Peyer's patch (tissue), 4 donors: ENCODE measurements at regions not wholly inside any gene's neighbourhood (a gene's known extent, or its start where the extent isn't known, plus 50 kb on each side); places are given as distances from the start of the nearest gene placed in this dataset.

Source experiments
- DNase-seq, 3 donors: peaks; one replicate each; pipeline ENCODE4 v3.0.0-alpha.2; 2017 to 2019
- H3K27ac ChIP-seq, 4 donors: fragments of 200-600 bp; sonication (generic); one replicate each; pipeline ENCODE4 v1.5.1; 2016 to 2019
- H3K27me3 ChIP-seq, 2 donors: fragments of 200-600 bp; sonication (generic); one replicate each; pipeline ENCODE4 v1.5.1; 2019
- H3K36me3 ChIP-seq, 3 donors: fragments of 200-600 bp; sonication (generic); one replicate each; pipeline ENCODE4 v1.5.1; 2016 to 2019
- H3K4me1 ChIP-seq, 4 donors: fragments of 200-600 bp; sonication (generic); one replicate each; pipeline ENCODE4 v1.5.1; 2016 to 2019
- H3K4me3 ChIP-seq, 4 donors: fragments of 200-600 bp; sonication (generic); 1 replicate in 3 of 4; 2 replicates in 1 of 4; pipeline ENCODE4 v1.5.1; 2016 to 2019; ENCODE audit warnings: mild to moderate bottlenecking in 1 of 4
- H3K9me3 ChIP-seq, 4 donors: fragments of 200-600 bp; sonication (generic); one replicate each; pipeline ENCODE4 v1.5.1; 2016 to 2019; ENCODE audit warnings: mild to moderate bottlenecking in 1 of 4
- CTCF ChIP-seq, 6 experiments: fragments of 450-650 bp in 4 of 6; fragments of 200-600 bp in 2 of 6; sonication (generic) in 1 of 6; IDR thresholded peaks; one replicate each; pipeline ENCODE4 v1.5.1; 2017 to 2019; ENCODE audit warnings: antibody characterized with exemption in 6 of 6, mild to moderate bottlenecking in 3 of 6, moderate library complexity in 1 of 6
- POLR2A ChIP-seq, 2 donors: fragments of 450-650 bp; IDR thresholded peaks; one replicate each; pipeline ENCODE4 v1.5.1; 2017; ENCODE audit warnings: antibody characterized with exemption in 2 of 2, mild to moderate bottlenecking in 2 of 2, moderate library complexity in 2 of 2

DNA sequence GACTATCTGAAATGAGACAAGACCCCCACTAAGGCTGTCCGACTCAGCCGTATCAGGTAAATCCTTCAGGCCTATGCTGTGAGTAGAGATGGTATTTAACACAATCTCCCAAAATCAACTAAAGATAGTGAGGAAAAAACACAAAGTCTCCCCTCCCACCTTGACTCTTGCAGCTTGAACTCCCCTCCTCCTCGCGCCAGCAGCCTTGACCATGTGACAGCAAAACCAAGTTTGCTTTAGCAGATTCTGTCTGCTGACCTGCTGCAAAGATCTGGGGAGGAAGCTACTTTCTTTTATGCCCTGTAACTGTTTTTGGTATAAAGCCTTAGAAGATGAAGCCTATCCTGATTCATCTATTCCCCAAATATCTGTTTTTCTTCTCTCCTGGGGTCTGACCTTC lies 509.5 kb downstream of the CDH26 start:
- Histone ChIP-seq H3K27me3 (no peaks in the 10 kb centered on the region), H3K4me1 (no peaks in the 10 kb centered on the region), H3K36me3 (no peaks in the 10 kb centered on the region), H3K9me3 (no peaks in the 10 kb centered on the region), H3K4me3 (no peak overlapping the region), H3K27ac (no peak overlapping the region)
- DNase-seq, result no peak
- TF ChIP-seq CTCF (IDR thresholded peaks at IDR 0.05) (no peak), POLR2A (IDR thresholded peaks at IDR 0.05) (no peak)

DNA sequence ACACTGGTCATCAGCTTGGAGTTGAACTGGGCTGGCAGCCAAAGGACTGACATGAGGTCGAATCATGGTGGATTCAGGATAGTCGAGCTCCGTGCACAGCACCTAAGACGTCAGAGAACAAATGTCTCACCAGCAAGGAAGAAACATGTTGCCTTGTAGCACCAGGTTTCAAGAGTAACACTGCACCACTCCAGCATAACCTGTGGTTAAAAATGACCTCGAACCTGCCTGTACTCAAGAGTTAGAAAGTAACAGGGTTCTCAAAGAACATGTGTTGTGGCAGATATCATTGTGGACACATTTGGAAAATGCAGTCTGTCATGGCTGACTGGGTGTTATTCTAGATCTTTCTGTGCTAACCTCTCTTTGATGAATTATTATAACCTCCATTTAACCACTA lies 511.6 kb downstream of the CDH26 start:
- no peaks in the 10 kb centered on the region for H3K9me3 ChIP-seq
- TF ChIP-seq CTCF (IDR thresholded peaks at IDR 0.05), result no peak
- no peak for TF ChIP-seq POLR2A (IDR thresholded peaks at IDR 0.05)
- no peak overlapping the region for H3K27ac ChIP-seq
- no peaks in the 10 kb centered on the region for H3K27me3 ChIP-seq
- DNase-seq, result no peak
- H3K4me3 ChIP-seq, result no peak overlapping the region
- H3K4me1 ChIP-seq, result no peaks in the 10 kb centered on the region
- H3K36me3 ChIP-seq, result no peaks in the 10 kb centered on the region

DNA sequence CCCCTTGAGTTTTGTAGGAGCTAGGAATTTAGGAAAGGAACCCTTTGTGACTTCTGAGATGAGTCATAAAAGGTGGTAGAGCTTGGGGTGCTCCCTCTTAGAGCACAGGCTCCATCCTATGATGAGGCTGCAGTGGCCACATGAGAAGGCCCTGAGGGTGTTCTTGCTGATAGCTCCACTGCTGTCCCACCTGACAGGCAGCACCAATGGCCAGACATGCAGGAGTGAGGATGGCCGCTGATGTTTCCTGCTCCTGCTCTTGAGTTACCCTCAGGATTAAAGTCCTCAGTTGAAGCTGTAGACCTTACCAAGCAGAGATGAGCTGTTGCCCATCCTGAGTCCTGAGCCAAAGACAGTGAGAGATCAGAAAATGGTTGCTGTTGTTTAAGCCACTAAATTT lies 512.1 kb downstream of the CDH26 start:
- Histone ChIP-seq H3K4me1 (no peaks in the 10 kb centered on the region), H3K27ac (no peak overlapping the region), H3K27me3 (no peaks in the 10 kb centered on the region), H3K36me3 (no peaks in the 10 kb centered on the region), H3K9me3 (no peaks in the 10 kb centered on the region), H3K4me3 (no peak overlapping the region)
- DNase-seq, result no peak
- no peak for TF ChIP-seq CTCF (IDR thresholded peaks at IDR 0.05)
- no peak for TF ChIP-seq POLR2A (IDR thresholded peaks at IDR 0.05)

GRCh38 chr20:60473211-60473610 lies 515.0 kb downstream of the CDH26 start:
- H3K4me1 ChIP-seq, result no peaks in the 10 kb centered on the region
- H3K36me3 ChIP-seq, result no peaks in the 10 kb centered on the region
- TF ChIP-seq CTCF (IDR thresholded peaks at IDR 0.05) (no peak), POLR2A (IDR thresholded peaks at IDR 0.05) (no peak)
- no peak overlapping the region for H3K4me3 ChIP-seq
- no peaks in the 10 kb centered on the region for H3K27me3 ChIP-seq
- H3K27ac ChIP-seq, result no peak overlapping the region
- no peaks in the 10 kb centered on the region for H3K9me3 ChIP-seq
- DNase-seq, result no peak

DNA sequence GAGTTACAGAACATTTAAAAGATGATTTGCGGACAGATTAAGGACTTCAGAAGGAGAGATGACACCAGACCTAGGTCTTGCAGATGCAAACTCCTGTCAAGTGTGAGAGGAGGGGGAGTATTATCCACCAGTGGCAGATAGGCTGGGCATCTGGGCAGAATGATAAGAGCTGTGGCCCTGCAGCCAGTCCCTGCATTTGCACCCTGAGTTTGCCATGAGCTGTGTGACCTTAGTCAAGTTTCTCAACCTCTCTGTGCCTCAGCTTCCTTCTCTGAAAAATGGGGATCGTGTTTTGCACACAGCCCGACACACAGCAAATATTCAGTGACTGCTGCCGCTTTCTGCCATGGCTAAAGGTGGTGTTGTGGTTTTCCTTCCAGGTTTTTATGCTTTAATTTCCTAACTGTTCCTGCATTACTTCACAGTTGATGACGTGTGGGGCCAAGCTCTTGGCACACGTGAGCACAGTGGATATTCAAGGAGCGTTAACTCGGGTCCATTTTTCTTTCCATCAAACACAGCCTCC lies 516.2 kb downstream of the CDH26 start:
- no peak for DNase-seq
- Histone ChIP-seq H3K9me3 (no peaks in the 10 kb centered on the region), H3K36me3 (no peaks in the 10 kb centered on the region), H3K4me3 (no peak overlapping the region), H3K27me3 (no peaks in the 10 kb centered on the region), H3K27ac (no peak overlapping the region), H3K4me1 (no peaks in the 10 kb centered on the region)
- TF ChIP-seq CTCF (IDR thresholded peaks at IDR 0.05) (no peak), POLR2A (IDR thresholded peaks at IDR 0.05) (no peak)

GRCh38 chr20:60476045-60476444 lies 517.8 kb downstream of the CDH26 start:
- Histone ChIP-seq H3K27me3 (no peaks in the 10 kb centered on the region), H3K36me3 (no peaks in the 10 kb centered on the region), H3K4me3 (no peak overlapping the region), H3K9me3 (no peaks in the 10 kb centered on the region), H3K4me1 (no peaks in the 10 kb centered on the region), H3K27ac (no peak overlapping the region)
- TF ChIP-seq CTCF (IDR thresholded peaks at IDR 0.05) (no peak), POLR2A (IDR thresholded peaks at IDR 0.05) (no peak)
- DNase-seq, result no peak
